Hepatocyte (in vitro differentiated cells): ENCODE measurements at regions not wholly inside any gene's neighbourhood (a gene's known extent, or its start where the extent isn't known, plus 50 kb on each side); places are given as distances from the start of the nearest gene placed in this dataset.

ENCODE experiments used
- DNase-seq: peaks from one replicate; pipeline ENCODE4 v3.0.0-alpha.2; 2016; ENCODE audit warnings: low spot score
- H2AFZ ChIP-seq: fragments of 200-600 bp; sonication (generic); 2 replicates; pipeline ENCODE4 v1.6.0; 2016; ENCODE audit warnings: antibody characterized with exemption, mild to moderate bottlenecking
- H3K27ac ChIP-seq: fragments of 200-600 bp; sonication (generic); 2 replicates; pipeline ENCODE4 v1.5.1; 2016; ENCODE audit warnings: mild to moderate bottlenecking
- H3K27me3 ChIP-seq: fragments of 200-600 bp; sonication (generic); 2 replicates; pipeline ENCODE4 v1.6.1; 2016
- H3K36me3 ChIP-seq: fragments of 200-600 bp; sonication (generic); replicated peaks from 2 replicates; pipeline ENCODE4 v1.5.1; 2016; ENCODE audit warnings: low read depth; ENCODE audit not compliant: insufficient read depth
- H3K4me1 ChIP-seq: fragments of 200-600 bp; sonication (generic); 2 replicates; pipeline ENCODE4 v1.5.1; 2016; ENCODE audit warnings: mild to moderate bottlenecking, moderate library complexity; ENCODE audit not compliant: insufficient read depth
- H3K4me2 ChIP-seq: fragments of 200-600 bp; sonication (generic); 2 replicates; pipeline ENCODE4 v1.6.0; 2016
- H3K4me3 ChIP-seq: fragments of 200-600 bp; sonication (generic); 2 replicates; pipeline ENCODE4 v1.5.1; 2016; ENCODE audit warnings: mild to moderate bottlenecking
- H3K79me2 ChIP-seq: fragments of 200-600 bp; sonication (generic); 2 replicates; pipeline ENCODE4 v1.6.0; 2017; ENCODE audit warnings: mild to moderate bottlenecking
- H3K9me2 ChIP-seq: fragments of 200-600 bp; sonication (generic); replicated peaks from 2 replicates; pipeline ENCODE4 v1.6.0; 2017; ENCODE audit warnings: mild to moderate bottlenecking; ENCODE audit not compliant: insufficient read depth
- H3K9me3 ChIP-seq: fragments of 200-600 bp; sonication (generic); 2 replicates; pipeline ENCODE4 v1.5.1; 2016; ENCODE audit warnings: low read depth, mild to moderate bottlenecking
- H4K20me1 ChIP-seq: fragments of 200-600 bp; sonication (generic); 2 replicates; pipeline ENCODE4 v1.6.0; 2016; ENCODE audit warnings: mild to moderate bottlenecking; ENCODE audit not compliant: insufficient read depth, poor library complexity, severe bottlenecking
- EZH2 ChIP-seq: fragments of 200-600 bp; sonication (generic); IDR thresholded peaks from 2 replicates; pipeline ENCODE4 v1.6.1; 2016; ENCODE audit warnings: antibody characterized with exemption, mild to moderate bottlenecking, borderline replicate concordance
- EZH2phosphoT487 ChIP-seq: fragments of 200-600 bp; sonication (generic); IDR thresholded peaks from one replicate; pipeline ENCODE4 v1.6.1; 2018; ENCODE audit warnings: antibody characterized with exemption, mild to moderate bottlenecking, low read depth, moderate library complexity; ENCODE audit not compliant: unreplicated experiment, severe bottlenecking
- WGBS: methylation state at CpG from one replicate; pipeline ENCODE4 v1.1.6; 2016; ENCODE audit warnings: low lambda C conversion rate; ENCODE audit errors: missing lambda C conversion rate; 5-methylcytosine and 5-hydroxymethylcytosine counted together
- TF ChIP-seq, protein P1 (sequence below): fragments of 200-600 bp; sonication (generic); IDR thresholded peaks from 2 replicates; pipeline ENCODE4 v1.5.1; 2016; ENCODE audit warnings: antibody characterized with exemption, mild to moderate bottlenecking; ENCODE audit not compliant: poor library complexity

DNA sequence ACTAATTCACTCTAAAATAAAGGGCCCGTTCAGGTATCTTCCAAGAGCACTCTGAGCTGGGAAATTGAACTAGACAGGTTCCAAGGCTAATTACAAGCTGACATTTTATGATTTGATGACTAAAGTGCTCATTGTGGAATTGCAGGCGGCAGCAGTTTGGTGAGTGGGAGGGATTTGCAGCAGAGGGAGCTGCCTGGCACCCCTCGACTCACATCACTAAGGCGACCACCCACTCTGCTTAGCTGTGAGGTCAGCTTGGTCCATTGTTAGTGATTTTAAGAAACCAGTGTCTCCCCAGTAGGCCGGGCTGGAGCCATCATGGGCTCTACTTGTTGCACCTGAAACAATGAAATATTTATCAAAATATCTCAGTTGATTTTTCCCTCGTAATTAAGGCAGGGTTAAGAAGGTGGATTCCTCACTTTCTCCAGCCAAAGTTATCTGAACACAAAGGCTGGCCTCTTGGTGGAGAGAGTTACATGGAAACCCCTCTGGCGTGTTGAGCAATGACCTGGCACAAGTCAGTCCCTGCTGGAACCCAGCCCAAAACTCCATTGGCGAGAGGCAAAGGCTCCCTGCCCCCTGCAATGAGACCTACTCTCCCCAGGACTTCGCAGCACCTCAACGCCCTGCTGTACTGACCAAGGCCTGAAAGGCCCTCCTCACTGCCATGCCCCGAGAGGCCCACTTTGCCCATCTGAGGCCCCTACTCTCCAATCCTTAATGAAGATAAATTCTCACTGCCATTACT is 65.0 kb upstream of the ATP2B2 start:
- no peaks in the 10 kb centered on the region for H3K79me2 ChIP-seq
- TF ChIP-seq EZH2 (no peak), EZH2phosphoT487 (no peak)
- TF ChIP-seq, protein P1, sequence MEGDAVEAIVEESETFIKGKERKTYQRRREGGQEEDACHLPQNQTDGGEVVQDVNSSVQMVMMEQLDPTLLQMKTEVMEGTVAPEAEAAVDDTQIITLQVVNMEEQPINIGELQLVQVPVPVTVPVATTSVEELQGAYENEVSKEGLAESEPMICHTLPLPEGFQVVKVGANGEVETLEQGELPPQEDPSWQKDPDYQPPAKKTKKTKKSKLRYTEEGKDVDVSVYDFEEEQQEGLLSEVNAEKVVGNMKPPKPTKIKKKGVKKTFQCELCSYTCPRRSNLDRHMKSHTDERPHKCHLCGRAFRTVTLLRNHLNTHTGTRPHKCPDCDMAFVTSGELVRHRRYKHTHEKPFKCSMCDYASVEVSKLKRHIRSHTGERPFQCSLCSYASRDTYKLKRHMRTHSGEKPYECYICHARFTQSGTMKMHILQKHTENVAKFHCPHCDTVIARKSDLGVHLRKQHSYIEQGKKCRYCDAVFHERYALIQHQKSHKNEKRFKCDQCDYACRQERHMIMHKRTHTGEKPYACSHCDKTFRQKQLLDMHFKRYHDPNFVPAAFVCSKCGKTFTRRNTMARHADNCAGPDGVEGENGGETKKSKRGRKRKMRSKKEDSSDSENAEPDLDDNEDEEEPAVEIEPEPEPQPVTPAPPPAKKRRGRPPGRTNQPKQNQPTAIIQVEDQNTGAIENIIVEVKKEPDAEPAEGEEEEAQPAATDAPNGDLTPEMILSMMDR, result no peak
- H4K20me1 ChIP-seq, result no peaks in the 10 kb centered on the region
- no peak overlapping the region for H3K4me2 ChIP-seq
- no peaks in the 10 kb centered on the region for H3K9me3 ChIP-seq
- H3K27me3 ChIP-seq, result peaks cover 7% of the 10 kb centered on the region
- H3K9me2 ChIP-seq, result no peaks in the 10 kb centered on the region
- no peak overlapping the region for H2AFZ ChIP-seq
- no peaks in the 10 kb centered on the region for H3K36me3 ChIP-seq
- H3K4me1 ChIP-seq, result no peaks in the 10 kb centered on the region
- 83% methylated on average over 11 of the region's 11 CpGs for WGBS
- DNase-seq, result no peak
- no peak overlapping the region for H3K4me3 ChIP-seq
- no peak overlapping the region for H3K27ac ChIP-seq

DNA sequence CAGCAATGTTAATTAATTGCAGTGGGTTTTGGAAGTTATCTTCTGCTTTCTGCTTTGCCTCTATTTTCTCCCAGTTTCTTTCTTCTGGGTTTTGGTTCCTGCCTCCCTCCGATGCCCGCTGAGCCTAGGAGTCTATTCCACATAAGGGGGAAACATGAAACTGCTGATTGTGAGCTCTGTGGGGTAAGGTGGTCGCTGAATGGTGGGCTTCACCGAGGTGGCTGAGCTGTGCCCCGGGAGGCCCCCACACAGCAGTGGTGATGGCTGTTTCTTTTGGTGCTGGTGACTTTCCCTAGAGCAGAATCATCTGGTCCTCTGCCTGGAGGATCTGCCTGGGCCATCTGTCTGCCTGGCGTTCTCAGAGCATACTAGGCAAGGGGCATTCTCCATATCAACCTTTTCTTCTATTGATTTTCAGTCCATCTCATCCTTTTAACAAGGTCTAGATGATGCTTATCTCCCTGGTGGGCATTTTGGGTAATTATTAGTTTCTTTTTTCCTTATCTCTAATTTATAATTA is 68.8 kb upstream of the ATP2B2 start:
- Histone ChIP-seq H3K27ac (no peak overlapping the region), H4K20me1 (no peaks in the 10 kb centered on the region), H3K9me3 (no peaks in the 10 kb centered on the region), H3K4me3 (no peak overlapping the region), H2AFZ (no peak overlapping the region), H3K4me2 (no peak overlapping the region), H3K36me3 (no peaks in the 10 kb centered on the region), H3K27me3 (peaks cover 7% of the 10 kb centered on the region), H3K9me2 (no peaks in the 10 kb centered on the region), H3K79me2 (no peaks in the 10 kb centered on the region), H3K4me1 (no peaks in the 10 kb centered on the region)
- no peak for DNase-seq
- TF ChIP-seq EZH2, result no peak
- no peak for TF ChIP-seq EZH2phosphoT487
- TF ChIP-seq, protein P1, result no peak
- 86% methylated on average over 6 of the region's 6 CpGs for WGBS

DNA sequence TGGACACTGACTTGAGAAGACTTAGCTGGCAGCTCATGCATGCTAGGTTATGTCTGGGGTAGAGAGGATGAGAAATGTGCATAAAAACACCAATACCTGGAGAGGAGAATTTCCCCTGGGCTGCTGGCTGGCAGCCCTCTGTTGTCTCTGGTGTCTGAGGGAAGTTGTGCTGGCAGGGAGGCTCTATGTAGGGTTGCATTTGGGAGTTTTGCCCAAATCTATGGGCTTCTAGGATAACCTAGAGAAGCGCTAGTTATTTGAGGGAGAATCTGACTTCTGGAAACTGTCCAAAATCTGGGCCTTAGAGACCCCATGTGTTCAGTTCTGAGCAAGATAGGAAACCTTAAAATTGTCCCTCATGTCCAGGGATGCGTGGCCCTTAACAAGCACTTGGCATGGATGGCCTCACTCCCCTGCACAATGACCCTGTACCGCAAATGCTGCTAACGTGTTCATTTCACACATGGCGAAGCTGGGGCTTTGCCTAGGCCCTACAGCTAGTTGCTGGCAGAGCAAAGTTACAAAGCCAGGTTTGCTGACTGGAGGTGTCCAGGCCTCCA is 70.3 kb upstream of the ATP2B2 start:
- no peak for DNase-seq

More for the DNA sequence above, 70.3 kb upstream of the ATP2B2 start:
- 89% methylated on average over 5 of the region's 5 CpGs for WGBS
- Histone ChIP-seq H3K9me3 (no peaks in the 10 kb centered on the region), H3K36me3 (no peaks in the 10 kb centered on the region), H3K9me2 (no peaks in the 10 kb centered on the region), H3K4me1 (no peaks in the 10 kb centered on the region), H4K20me1 (no peaks in the 10 kb centered on the region), H3K79me2 (no peaks in the 10 kb centered on the region), H3K27me3 (peaks cover 7% of the 10 kb centered on the region), H3K27ac (no peak overlapping the region), H3K4me2 (no peak overlapping the region), H2AFZ (no peak overlapping the region), H3K4me3 (no peak overlapping the region)
- TF ChIP-seq, protein P1, result no peak
- TF ChIP-seq EZH2 (no peak), EZH2phosphoT487 (no peak)
